ENCODE measurements at regions not wholly inside any gene's neighbourhood (a gene's known extent, or its start where the extent isn't known, plus 50 kb on each side); places are given as distances from the start of the nearest gene placed in this dataset.

GRCh38 chr3:128547368-128547987 lies 54.5 kb upstream of the GATA2 start:
- TF ChIP-seq CTCF (conservative IDR thresholded peaks at IDR 0.05): no peak
- TF ChIP-seq EZH2 (IDR thresholded peaks at IDR 0.05; ENCODE audit: low read depth): no peak

All from PC-9 (cell line).